ENCODE measurements at regions not wholly inside any gene's neighbourhood (a gene's known extent, or its start where the extent isn't known, plus 50 kb on each side); places are given as distances from the start of the nearest gene placed in this dataset.
"Not testable (repeated sequence)": the region's sequence is repeated elsewhere in the genome, so short reads cannot be mapped to it uniquely, and the experiment has no call there.

- DNase-seq (ENCODE audit: low spot score): no peak
Measured at GRCh38 chr3:28139967-28140634, 101.3 kb upstream of the CMC1 start.

DNA sequence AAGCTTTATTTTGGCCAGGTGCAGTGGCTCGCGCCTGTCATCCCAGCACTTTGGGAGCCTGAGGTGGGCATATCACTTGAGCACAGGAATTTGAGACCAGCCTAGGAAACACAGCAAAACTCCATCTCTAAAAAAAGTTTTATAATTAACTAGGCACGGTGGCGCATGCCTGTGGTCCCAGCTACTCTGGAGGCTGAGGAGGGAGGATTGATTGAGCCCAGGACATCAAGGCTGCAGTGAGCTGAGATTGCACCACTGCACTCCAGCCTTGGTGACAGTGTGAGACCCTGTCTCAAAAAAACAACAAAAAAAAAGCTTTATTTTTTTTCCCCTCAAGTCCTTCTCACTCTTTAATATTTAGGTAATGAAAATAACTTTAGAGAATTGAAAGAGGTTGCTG is 100.8 kb upstream of the CMC1 start:
- no peak for DNase-seq (ENCODE audit: low spot score)

DNA sequence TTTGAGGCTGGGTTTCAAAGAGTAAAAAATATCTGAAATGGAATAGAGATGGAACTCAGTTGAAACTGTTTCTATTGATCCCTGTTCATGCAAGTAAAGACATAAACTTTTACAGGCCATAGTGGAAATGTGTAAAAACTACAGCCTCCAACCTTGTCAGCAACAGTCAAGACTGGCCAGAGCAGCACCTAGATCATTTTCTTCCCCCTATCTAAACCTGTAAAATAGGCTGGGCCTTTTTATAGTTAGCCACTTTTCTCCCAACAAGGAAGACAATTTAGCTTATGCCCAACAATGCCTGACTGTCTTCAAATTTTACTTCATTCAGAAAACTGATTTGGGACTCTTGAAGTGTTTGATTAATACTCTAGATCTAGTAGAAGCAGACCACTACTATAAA is 91.5 kb upstream of the CMC1 start:
- DNase-seq (ENCODE audit: low spot score): no peak

- no peak for DNase-seq (ENCODE audit: low spot score)
Measured at GRCh38 chr3:28150465-28151206, 90.8 kb upstream of the CMC1 start.

- no peak for DNase-seq (ENCODE audit: low spot score)
Measured at GRCh38 chr3:28151207-28151550, 90.2 kb upstream of the CMC1 start.

DNA sequence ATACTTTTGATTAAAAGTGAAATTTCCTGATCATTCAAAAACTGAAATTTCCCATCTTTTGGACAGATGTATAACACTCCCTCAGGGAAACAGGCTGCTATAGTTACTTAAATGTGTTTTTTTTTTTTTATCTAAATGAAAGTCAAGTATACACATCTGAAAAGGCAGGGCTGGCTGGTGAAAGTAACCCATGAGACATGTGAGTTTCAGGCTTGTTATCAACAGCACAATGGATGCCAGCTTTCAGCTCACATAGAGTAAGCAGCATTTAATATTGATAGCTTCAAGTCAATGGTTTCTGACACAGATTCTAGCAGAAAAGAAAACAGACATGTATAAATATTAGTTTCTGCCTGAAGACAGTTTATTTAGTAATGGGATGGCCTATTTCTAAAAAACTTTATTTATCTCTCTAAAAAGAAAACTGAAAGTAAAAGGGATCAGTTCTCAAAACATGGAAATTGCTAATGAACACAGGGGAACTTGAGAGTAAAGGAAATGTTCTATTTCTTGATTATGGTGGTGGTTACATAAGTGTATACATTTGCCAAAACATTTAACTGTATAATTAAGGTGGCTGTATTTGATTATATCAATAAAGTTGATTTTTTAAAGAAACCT is 89.7 kb upstream of the CMC1 start:
- DNase-seq (ENCODE audit: low spot score): no peak

DNA sequence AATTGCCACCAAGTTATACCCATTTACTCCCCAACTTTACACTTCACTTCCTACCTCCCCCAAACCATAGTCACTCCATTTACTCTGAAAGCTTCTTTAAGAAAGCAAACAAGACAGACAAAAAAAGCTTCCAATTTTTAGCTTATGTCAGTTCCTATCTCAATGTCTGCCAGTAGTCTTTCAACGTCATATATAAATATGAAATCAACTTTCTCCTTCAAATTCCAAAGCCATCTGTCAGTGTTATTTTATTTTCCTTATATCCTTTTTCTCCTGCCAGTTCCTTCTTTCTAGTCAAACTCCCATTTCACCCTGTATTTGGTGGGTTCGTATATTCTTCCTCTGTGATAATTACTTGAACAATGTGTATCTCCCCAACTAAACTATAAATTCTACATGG is 85.8 kb upstream of the CMC1 start:
- DNase-seq (ENCODE audit: low spot score): no peak

- not testable (repeated sequence) for DNase-seq (ENCODE audit: low spot score)
Measured at GRCh38 chr3:28156599-28156998, 84.8 kb upstream of the CMC1 start.

GRCh38 chr3:28171962-28172361 is 69.5 kb upstream of the CMC1 start:
- DNase-seq (ENCODE audit: low spot score): peak; percentile 31

GRCh38 chr3:28172748-28173147 is 68.7 kb upstream of the CMC1 start:
- no peak for DNase-seq (ENCODE audit: low spot score)

GRCh38 chr3:28173836-28174235 is 67.6 kb upstream of the CMC1 start:
- DNase-seq (ENCODE audit: low spot score): no peak

- DNase-seq (ENCODE audit: low spot score): no peak
Measured at GRCh38 chr3:28186748-28187147, 54.7 kb upstream of the CMC1 start.

DNA sequence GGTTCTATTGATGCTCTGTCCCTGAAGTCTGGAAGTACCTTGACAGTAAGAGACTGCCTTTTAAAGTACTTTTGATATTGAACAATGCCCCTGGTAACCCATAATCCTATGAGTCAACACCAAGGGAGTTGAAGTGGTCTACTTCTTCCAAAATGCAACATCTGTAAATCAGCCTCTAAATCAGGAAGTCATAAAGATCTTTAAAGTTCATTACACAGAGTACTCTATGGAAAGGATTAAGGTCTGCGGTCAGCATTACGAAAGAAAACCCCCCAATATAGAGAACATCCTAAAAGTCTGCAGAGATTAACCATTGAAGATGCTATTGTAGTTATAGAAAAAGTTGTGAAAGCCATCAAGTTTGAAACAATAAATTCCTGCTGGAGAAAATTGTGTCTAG is 52.7 kb upstream of the CMC1 start:
- DNase-seq (ENCODE audit: low spot score): no peak

DNA sequence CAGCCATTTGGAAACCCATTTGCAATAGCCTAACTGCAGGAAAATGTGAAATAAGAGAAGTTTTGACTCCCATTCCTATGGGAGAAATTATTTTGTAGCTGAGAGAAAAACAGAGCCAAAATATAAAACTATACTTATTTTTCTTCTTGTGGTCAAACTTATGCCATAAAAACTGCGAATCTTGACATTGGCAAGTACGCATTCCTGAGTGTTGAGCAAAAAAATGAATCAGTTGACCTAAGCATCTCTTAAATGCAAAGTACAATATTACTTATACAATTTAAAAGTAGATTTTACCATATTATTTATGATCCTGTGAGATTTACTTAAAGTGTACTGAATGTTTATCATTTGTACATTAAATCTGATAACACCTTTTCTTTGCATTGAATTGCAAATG is 50.1 kb upstream of the CMC1 start:
- no peak for DNase-seq (ENCODE audit: low spot score)
